ENCODE measurements at regions not wholly inside any gene's neighbourhood (a gene's known extent, or its start where the extent isn't known, plus 50 kb on each side); places are given as distances from the start of the nearest gene placed in this dataset.
"Not testable (repeated sequence)": the region's sequence is repeated elsewhere in the genome, so short reads cannot be mapped to it uniquely, and the experiment has no call there.

GRCh38 chr6:802701-803100 is 109.8 kb upstream of the EXOC2 start:
- no peak for DNase-seq

- not testable (repeated sequence) for DNase-seq
Observed at GRCh38 chr6:802223-802622, 109.3 kb upstream of the EXOC2 start.

DNA sequence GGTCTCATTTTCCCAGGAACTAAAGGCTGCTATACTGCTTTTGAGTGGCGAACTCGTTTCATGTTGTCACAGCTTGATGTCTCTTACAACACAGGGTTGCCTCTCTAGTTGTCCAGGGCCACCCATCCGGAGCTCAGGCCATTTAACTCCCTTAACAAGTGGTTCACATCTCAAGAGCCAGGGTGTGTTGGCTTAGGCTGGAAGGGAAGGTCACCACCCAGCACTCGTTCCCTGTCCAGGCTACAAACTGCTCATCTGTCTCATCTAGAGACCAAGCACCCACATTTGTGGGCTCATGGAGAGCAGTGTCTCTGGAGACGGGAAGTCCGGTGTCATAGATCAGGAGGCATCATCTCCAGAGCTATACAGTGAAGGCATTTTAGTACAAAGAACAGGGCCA is 106.8 kb upstream of the EXOC2 start:
- no peak for DNase-seq

DNA sequence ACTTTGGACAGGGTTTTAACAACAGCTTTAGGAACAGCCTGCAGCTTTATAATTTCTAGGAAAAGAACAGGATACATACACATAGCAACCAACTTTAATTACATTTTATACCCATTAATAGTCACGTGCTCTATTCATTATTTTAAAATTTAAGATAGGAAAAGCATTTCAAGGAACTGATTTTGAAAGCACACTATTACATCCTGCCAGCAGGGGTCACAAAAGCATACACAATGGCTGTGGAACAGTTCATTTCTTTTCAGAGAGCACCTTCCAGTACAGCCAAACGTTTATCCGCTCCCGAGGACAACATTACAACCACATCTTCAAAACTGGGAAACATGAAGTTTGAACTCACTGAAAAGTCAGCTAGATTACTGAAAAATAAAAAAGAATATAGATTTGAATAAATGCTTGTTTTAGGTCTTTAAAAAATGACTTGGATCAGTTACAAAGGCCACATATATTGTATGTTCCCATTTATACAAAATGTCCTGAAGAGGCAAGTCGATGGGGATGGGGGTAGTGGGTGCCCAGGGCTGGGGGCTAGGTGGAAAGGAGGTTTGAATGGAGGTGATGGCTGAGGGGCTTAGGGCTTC is 104.6 kb upstream of the EXOC2 start:
- DNase-seq = peak; percentile 43

DNA sequence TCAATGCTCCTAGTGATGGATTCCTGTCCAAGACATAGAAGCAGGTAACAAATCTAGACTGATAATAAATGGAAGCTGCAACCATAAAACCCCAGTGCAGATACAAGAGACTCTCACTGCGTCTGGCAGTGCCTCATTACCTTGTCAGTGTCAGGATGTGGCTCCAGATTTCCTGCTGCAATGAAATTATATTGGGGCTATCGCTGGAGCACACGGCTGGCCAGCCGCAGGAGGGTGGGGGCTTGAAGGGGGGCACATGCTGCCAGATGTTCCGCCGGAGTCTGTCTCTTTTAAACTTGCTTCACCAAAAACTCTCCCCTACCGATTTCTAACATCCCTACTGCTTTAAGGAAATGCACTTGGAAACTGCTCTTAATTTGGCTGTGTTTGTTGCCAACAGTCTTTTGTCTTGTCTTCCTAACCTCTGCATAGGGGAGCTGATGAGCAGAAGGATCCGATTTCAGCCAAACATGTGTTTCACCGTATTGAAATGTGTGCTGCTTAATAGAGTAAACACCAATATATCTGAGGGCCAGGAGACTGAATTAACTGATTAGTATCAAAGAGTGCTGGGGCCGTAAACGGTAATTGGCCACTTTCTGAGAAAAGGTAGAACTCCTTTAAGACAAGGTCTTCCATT is 102.2 kb upstream of the EXOC2 start:
- DNase-seq = no peak

DNA sequence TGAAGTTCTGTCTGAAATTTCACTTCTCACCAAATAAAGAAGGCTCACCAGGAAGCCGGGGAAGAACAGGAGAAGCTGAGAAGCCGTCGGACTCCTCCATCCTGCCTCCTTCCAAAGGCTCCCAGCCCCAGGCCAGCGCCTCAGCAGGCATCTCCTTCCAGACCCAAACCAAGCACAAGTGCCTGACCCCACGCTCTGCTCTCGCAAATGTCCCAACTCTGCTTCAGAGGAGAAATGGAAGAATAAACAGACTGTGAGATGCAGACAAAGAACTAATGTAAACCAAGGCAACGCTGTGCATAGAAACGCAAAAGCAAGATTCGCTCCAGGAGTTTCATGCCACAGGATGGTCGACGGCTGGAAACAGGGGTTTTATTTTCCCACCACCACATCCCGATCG is 100.3 kb upstream of the EXOC2 start:
- DNase-seq = no peak

GRCh38 chr6:792662-793061 is 99.7 kb upstream of the EXOC2 start:
- DNase-seq = no peak

DNA sequence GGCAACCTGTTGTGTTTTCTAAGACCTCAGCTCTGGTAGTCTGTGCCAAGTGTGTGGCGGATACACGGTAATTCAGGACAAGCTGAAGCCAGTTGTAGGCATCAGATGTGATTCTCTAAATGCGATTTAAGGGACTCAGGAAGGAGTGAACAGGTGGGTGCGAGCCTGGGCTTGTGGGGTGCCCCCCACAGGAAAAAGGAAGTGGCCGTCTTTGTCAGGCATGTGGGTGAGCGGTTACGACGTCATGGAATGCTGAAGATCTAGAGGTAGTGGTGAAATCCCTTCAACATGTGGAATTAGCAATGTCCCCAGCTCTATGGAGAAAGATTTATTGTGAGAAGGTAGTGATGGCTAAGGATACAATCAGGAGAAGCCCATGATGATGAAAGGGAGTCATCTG is 95.1 kb upstream of the EXOC2 start:
- no peak for DNase-seq

- DNase-seq = no peak
Observed at GRCh38 chr6:786946-787763, 94.2 kb upstream of the EXOC2 start.

- no peak for DNase-seq
Observed at GRCh38 chr6:783966-784735, 91.2 kb upstream of the EXOC2 start.

DNA sequence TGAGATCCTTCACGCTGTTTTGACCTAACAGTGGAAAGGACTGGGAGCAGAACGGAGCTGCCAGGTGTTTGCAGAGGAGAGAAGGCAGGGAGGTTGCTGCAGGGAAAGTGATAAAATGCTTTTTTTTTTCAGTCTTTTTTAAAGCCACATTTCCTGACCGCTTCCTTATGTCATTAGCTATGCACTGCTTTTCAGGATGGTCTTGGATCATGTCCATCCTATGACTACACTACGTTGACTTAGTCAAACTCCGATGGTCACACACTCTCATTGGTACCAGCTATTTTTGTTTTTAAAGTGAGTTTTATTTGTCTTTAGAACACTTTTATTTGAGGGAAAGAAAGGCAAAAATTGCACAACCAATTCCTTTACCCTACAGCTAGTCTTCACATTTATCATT is 89.2 kb upstream of the EXOC2 start:
- no peak for DNase-seq

DNA sequence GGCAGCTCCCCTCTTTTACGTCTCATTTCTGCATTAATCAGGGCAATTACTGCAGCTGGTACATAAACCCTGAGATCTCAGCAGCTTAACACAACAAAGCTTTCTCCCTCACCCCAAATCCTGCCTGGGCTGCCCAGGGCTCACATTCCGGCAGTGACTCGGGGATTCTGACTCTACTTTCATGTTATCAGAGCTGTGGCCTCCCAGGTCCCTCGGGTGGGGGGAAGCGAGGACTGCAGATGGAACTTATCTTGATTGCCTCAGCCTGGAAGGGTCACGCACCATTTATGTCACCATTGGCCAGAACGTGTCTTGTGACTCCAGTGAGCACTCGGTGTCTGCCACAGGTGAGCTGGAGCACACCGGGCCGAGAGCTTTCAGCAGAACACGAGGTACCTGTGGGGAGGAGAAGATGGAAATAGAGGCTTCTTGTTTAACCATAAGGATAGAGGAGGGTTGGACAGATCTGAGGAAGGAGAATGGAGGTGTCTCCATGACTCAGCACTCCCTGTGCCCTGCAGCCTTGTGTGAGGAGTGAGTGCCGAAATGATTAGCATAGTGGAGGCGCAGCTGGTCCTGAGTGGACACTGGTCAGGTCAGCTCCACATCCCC is 88.5 kb upstream of the EXOC2 start:
- no peak for DNase-seq

DNA sequence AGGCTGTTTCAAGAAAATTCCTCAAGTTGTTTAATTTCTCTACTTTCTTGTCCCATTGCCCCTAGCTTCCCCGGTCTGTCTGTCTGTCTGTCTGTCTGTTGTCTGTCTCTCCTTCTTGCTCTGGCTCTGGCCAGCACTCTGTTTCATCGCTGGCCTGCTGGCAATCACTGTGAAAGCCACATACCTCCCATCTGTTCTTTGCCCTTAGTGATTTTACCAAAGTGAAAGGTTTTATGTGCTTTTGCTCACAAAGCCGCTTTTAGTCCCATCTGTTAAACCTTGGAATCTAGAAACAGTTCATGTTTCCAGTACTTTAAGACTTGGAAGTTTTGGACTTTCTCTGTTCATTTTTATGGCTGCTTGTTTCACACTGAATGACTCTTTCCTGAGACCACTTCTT is 87.8 kb upstream of the EXOC2 start:
- no peak for DNase-seq

GRCh38 chr6:776951-777350 is 84.0 kb upstream of the EXOC2 start:
- no peak for DNase-seq

DNA sequence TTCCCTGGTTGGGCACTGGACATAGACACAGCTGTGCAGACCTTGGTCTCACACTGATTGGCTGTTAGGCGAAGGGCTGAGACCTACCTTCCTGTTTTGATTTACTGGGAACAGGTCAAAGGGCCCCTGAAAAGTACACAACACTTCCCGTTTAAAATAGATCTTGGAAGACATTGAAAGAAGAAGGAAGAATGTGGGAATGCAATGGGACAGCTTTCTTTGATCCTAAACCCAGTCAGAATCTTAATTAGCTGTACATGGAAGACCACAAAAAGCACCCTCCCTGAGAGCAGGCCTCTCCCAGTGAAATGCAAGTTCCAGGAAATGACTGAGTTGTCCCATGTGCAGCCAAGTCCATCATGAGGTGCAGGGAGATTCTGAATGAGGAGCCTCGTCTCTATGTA is 83.6 kb upstream of the EXOC2 start:
- DNase-seq = no peak

GRCh38 chr6:775863-776262 is 82.9 kb upstream of the EXOC2 start:
- DNase-seq = no peak

DNA sequence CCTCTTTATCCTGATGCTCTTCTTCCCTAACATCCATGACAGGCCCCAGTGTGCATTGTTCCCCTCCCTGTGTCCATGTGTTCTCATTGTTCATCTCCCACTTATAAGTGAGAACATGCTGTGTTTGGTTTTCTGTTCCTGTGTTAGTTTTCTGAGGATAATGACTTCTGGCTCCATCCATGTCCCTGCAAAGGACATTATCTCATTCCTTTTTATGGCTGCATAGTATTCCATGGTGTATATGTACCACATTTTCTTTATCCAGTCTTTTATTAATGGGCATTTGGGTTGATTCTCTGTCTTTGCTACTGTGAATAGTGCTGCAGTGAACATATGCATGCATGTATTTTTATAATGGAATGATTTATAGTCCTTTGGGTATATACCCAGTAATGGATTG is 78.7 kb upstream of the EXOC2 start:
- DNase-seq = not testable (repeated sequence)

GRCh38 chr6:767755-768512 is 75.0 kb upstream of the EXOC2 start:
- no peak for DNase-seq

GRCh38 chr6:766625-767024 is 73.7 kb upstream of the EXOC2 start:
- no peak for DNase-seq

DNA sequence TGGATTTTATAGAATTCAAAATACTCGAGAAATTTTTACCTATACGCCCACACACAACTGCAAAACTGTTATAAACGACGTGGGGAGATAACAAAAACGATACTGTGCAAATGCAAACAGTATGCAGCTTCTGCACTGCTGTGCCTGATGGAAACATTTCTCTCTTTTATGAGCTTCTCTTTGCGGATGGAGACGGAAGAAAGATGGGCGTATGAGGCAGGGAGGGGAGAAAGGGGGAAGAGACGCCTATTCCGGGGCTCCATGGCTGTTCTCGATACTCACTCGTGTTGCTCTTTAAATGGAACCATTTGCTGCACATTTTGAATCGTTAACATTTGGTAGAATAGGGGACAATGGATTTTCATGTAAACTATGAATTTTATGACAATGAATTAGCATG is 69.1 kb upstream of the EXOC2 start:
- DNase-seq = no peak

GRCh38 chr6:760982-761955 is 68.3 kb upstream of the EXOC2 start:
- no peak for DNase-seq

Data from fibroblast of skin of abdomen (primary cell).